K562 (cell line): ENCODE measurements at regions not wholly inside any gene's neighbourhood (a gene's known extent, or its start where the extent isn't known, plus 50 kb on each side); places are given as distances from the start of the nearest gene placed in this dataset.

Experiments used
- ATAC-seq: fragments of 200-7000 bp; cut with Tn5 transposase; 3 replicates; pipeline ENCODE4 v1.9.1; 2020; ENCODE audit warnings: moderate library complexity
- BruUV-seq: library from RNA; stranded (reverse); fragments of 400-500 nt; replicated peaks from 2 replicates; lab custom pipeline; 2021; lab: Mats Ljungman, UMichigan
- CTCF ChIA-PET: fragments of 300-600 bp; formaldehyde crosslinking; extraction: SDS; loops from one replicate; lab custom pipeline; 2021; ENCODE audit warnings: low intra/inter-chr PET ratio; lab: Yijun Ruan, JAX
- POLR2A ChIA-PET: fragments of 300-600, 350-650 bp; sonication (Branson Sonifier 250); formaldehyde crosslinking; extraction: SDS; loops from one replicate; lab custom pipeline; 2021; ENCODE audit warnings: antibody characterized with exemption, inconsistent platforms; lab: Yijun Ruan, JAX
- DNase-seq, 4 experiments: peaks; one replicate each; pipeline versions ENCODE4 v3.0.0 to v3.0.0-alpha.2; 2011 to 2018; ENCODE audit warnings: low spot score in 3 of 4, mixed read lengths in 3 of 4; ENCODE audit errors: extremely low read depth in 1 of 4
- FAIRE-seq: peaks from 2 replicates; lab custom pipeline; 2011; peaks lifted over from hg19 to GRCh38; lab: Jason Lieb, UNC
- H2AFZ ChIP-seq: 2 replicates; pipeline ENCODE4 v1.6.0; 2011; ENCODE audit warnings: low read depth, low read length, control low read depth, inconsistent platforms
- H3K27ac ChIP-seq: fragments of 200-600 bp; 3 replicates; pipeline ENCODE4 v1.8.0; 2011; ENCODE audit warnings: low read depth, mild to moderate bottlenecking, control low read depth, inconsistent platforms, low read length, moderate library complexity, mixed read lengths; ENCODE audit errors: extremely low read depth
- H3K27me3 ChIP-seq, 2 experiments: fragments of 300-600 bp in 1 of 2; 2 replicates in 1 of 2; 3 replicates in 1 of 2; pipeline versions ENCODE4 v1.6.0 to v1.8.0; 2011; ENCODE audit warnings: inconsistent platforms in 2 of 2, low read length in 2 of 2, mild to moderate bottlenecking in 1 of 2, mixed read lengths in 1 of 2, moderate library complexity in 1 of 2; ENCODE audit not compliant: control insufficient read depth in 2 of 2, insufficient read depth in 2 of 2
- H3K36me3 ChIP-seq: fragments of 300-600 bp; 3 replicates; pipeline ENCODE4 v1.8.0; 2011; ENCODE audit warnings: mild to moderate bottlenecking, low read length, inconsistent platforms; ENCODE audit not compliant: control insufficient read depth, insufficient read depth
- H3K4me1 ChIP-seq, 2 experiments: fragments of 200-600 bp in 1 of 2; replicated peaks in 1 of 2; 2 replicates in 1 of 2; 3 replicates in 1 of 2; pipeline versions ENCODE4 v1.5.1 to v1.8.0; 2011; ENCODE audit warnings: inconsistent platforms in 2 of 2, low read length in 2 of 2, mild to moderate bottlenecking in 1 of 2, mixed read lengths in 1 of 2, moderate library complexity in 1 of 2; ENCODE audit not compliant: control insufficient read depth in 2 of 2, insufficient read depth in 2 of 2
- H3K4me2 ChIP-seq: 2 replicates; pipeline ENCODE4 v1.6.1; 2011; ENCODE audit warnings: low read length, control low read depth, inconsistent platforms, mixed read lengths; ENCODE audit not compliant: insufficient read depth
- H3K4me3 ChIP-seq: fragments of 200-600 bp; sonication (generic), shearing (Covaris generic); 2 replicates; pipeline ENCODE4 v1.5.1; 2016; ENCODE audit warnings: control low read depth, inconsistent platforms
- H3K79me2 ChIP-seq: fragments of 200-600 bp; 3 replicates; pipeline ENCODE4 v1.8.0; 2011; ENCODE audit warnings: low read length, inconsistent platforms; ENCODE audit not compliant: control insufficient read depth, insufficient read depth
- H3K9ac ChIP-seq, 2 experiments: 2 replicates each; pipeline versions ENCODE4 v1.6.0 to v1.6.1; 2011; ENCODE audit warnings: low read depth in 2 of 2, low read length in 2 of 2, control low read depth in 1 of 2, inconsistent platforms in 1 of 2, mild to moderate bottlenecking in 1 of 2, mixed read lengths in 1 of 2; ENCODE audit not compliant: insufficient read depth in 1 of 2
- H3K9me1 ChIP-seq: one replicate; pipeline ENCODE4 v1.6.0; 2011; ENCODE audit warnings: inconsistent platforms, mild to moderate bottlenecking, low read length, moderate library complexity; ENCODE audit not compliant: control insufficient read depth, insufficient read depth
- H3K9me3 ChIP-seq: replicated peaks from 2 replicates; pipeline ENCODE4 v1.5.1; 2011; ENCODE audit warnings: low read depth, low read length, inconsistent platforms; ENCODE audit not compliant: control insufficient read depth, insufficient read depth
- H4K20me1 ChIP-seq: replicated peaks from 2 replicates; pipeline ENCODE4 v1.6.1; 2011; ENCODE audit warnings: low read length, inconsistent platforms, mixed read lengths; ENCODE audit not compliant: control insufficient read depth, insufficient read depth
- SIN3A ChIP-seq, 2 experiments: fragments of 150-350 bp in 1 of 2; IDR thresholded peaks; 2 replicates each; pipeline ENCODE4 v1.6.1; 2011 to 2016; ENCODE audit warnings: borderline replicate concordance in 2 of 2, low read depth in 2 of 2, low read length in 2 of 2, mild to moderate bottlenecking in 2 of 2, moderate library complexity in 2 of 2; ENCODE audit not compliant: control insufficient read depth in 1 of 2
- ZNF764 ChIP-seq: fragments of 250-450 bp; sonication (Bioruptor Pico); IDR thresholded peaks from 2 replicates; pipeline ENCODE4 v1.4.0; 2020; ENCODE audit warnings: low read depth, mild to moderate bottlenecking, moderate library complexity
- WGBS: fragments of 100-300 bp; shearing (Covaris generic); methylation state at CpG from one replicate; pipeline ENCODE4 v1.1.6; 2016; ENCODE audit warnings: low coverage, mixed read lengths; ENCODE audit not compliant: insufficient coverage; ENCODE audit errors: missing lambda C conversion rate; 5-methylcytosine and 5-hydroxymethylcytosine counted together
- in situ Hi-C: fragments of 300-500 bp; cut with MboI; formaldehyde crosslinking; loops from 4 replicates; pipeline ENCODE4 v1.15.0; 2018; ENCODE audit warnings: inconsistent platforms, mixed read lengths
- intact Hi-C: fragments of 100-400 bp; cut with micrococcal nuclease; formaldehyde crosslinking; loops from 2 replicates; pipeline ENCODE4 v1.14.2; 2022
- TF ChIP-seq, protein P1 (sequence below): fragments of 250-450 bp; sonication (Bioruptor Pico); IDR thresholded peaks from 2 replicates; pipeline ENCODE4 v1.4.0; 2020; ENCODE audit warnings: mild to moderate bottlenecking, moderate library complexity
- TF ChIP-seq, protein P2 (sequence below): fragments of 450-650 bp; IDR thresholded peaks from 2 replicates; pipeline ENCODE4 v1.6.1; 2016; ENCODE audit warnings: mild to moderate bottlenecking, moderate library complexity
- TF ChIP-seq, protein P3 (sequence below): fragments of 250-450 bp; sonication (Bioruptor Pico); IDR thresholded peaks from 2 replicates; pipeline ENCODE4 v1.5.0; 2020; ENCODE audit warnings: mild to moderate bottlenecking, borderline replicate concordance

DNA sequence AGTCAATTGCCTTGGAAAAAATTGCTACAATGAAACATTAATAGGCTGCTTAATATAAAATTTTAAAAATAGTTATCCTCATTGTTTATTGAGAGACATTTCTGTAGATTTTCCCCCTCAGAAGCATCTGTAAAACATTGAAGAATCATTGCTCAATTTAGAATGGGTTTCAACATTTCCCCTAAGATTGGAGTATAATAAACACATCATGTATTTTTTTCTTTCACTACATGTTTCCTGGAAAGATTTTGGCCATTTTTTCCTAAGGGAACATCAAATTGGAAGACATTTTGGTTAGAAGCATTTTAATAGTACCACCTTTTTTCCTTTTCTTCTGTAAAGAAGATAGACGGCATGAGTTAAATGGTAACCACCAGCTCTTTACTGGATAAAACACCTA lies 443.2 kb upstream of the SPHKAP start:
- CTCF ChIA-PET: no interaction called here
- no peaks in the 10 kb centered on the region for H3K36me3 ChIP-seq
- intact Hi-C loops (no loop called here), in situ Hi-C loops (no loop called here)
- H3K27ac ChIP-seq: no peak overlapping the region
- no peaks in the 10 kb centered on the region for H3K79me2 ChIP-seq
- H3K4me2 ChIP-seq: no peak overlapping the region
- H4K20me1 ChIP-seq: no peaks in the 10 kb centered on the region
- 10% methylated on average over 1 of the region's 1 CpG for WGBS
- H3K4me3 ChIP-seq: no peak overlapping the region
- no peaks in the 10 kb centered on the region for H3K9me3 ChIP-seq
- ATAC-seq: no peak
- no peaks in the 10 kb centered on the region for H3K9me1 ChIP-seq
- H3K9ac ChIP-seq: no peak overlapping the region
- BruUV-seq: no TSS peak
- H3K4me1 ChIP-seq: no peaks in the 10 kb centered on the region
- H3K27me3 ChIP-seq: no peaks in the 10 kb centered on the region
- POLR2A ChIA-PET: no interaction called here
- DNase-seq: no peak
- FAIRE-seq: no peak
- H2AFZ ChIP-seq: no peak overlapping the region
- TF ChIP-seq, protein P1, sequence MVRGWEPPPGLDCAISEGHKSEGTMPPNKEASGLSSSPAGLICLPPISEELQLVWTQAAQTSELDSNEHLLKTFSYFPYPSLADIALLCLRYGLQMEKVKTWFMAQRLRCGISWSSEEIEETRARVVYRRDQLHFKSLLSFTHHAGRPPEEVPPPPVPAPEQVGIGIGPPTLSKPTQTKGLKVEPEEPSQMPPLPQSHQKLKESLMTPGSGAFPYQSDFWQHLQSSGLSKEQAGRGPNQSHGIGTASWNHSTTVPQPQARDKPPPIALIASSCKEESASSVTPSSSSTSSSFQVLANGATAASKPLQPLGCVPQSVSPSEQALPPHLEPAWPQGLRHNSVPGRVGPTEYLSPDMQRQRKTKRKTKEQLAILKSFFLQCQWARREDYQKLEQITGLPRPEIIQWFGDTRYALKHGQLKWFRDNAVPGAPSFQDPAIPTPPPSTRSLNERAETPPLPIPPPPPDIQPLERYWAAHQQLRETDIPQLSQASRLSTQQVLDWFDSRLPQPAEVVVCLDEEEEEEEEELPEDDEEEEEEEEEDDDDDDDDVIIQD: no peak
- TF ChIP-seq SIN3A (IDR thresholded peaks at IDR 0.05; ENCODE audit: borderline replicate concordance in 2 of 2, control insufficient read depth in 1 of 2, low read depth in 2 of 2, low read length in 2 of 2) (no peak), ZNF764 (CRISPR knock-in tag) (no peak)
- TF ChIP-seq, protein P2, sequence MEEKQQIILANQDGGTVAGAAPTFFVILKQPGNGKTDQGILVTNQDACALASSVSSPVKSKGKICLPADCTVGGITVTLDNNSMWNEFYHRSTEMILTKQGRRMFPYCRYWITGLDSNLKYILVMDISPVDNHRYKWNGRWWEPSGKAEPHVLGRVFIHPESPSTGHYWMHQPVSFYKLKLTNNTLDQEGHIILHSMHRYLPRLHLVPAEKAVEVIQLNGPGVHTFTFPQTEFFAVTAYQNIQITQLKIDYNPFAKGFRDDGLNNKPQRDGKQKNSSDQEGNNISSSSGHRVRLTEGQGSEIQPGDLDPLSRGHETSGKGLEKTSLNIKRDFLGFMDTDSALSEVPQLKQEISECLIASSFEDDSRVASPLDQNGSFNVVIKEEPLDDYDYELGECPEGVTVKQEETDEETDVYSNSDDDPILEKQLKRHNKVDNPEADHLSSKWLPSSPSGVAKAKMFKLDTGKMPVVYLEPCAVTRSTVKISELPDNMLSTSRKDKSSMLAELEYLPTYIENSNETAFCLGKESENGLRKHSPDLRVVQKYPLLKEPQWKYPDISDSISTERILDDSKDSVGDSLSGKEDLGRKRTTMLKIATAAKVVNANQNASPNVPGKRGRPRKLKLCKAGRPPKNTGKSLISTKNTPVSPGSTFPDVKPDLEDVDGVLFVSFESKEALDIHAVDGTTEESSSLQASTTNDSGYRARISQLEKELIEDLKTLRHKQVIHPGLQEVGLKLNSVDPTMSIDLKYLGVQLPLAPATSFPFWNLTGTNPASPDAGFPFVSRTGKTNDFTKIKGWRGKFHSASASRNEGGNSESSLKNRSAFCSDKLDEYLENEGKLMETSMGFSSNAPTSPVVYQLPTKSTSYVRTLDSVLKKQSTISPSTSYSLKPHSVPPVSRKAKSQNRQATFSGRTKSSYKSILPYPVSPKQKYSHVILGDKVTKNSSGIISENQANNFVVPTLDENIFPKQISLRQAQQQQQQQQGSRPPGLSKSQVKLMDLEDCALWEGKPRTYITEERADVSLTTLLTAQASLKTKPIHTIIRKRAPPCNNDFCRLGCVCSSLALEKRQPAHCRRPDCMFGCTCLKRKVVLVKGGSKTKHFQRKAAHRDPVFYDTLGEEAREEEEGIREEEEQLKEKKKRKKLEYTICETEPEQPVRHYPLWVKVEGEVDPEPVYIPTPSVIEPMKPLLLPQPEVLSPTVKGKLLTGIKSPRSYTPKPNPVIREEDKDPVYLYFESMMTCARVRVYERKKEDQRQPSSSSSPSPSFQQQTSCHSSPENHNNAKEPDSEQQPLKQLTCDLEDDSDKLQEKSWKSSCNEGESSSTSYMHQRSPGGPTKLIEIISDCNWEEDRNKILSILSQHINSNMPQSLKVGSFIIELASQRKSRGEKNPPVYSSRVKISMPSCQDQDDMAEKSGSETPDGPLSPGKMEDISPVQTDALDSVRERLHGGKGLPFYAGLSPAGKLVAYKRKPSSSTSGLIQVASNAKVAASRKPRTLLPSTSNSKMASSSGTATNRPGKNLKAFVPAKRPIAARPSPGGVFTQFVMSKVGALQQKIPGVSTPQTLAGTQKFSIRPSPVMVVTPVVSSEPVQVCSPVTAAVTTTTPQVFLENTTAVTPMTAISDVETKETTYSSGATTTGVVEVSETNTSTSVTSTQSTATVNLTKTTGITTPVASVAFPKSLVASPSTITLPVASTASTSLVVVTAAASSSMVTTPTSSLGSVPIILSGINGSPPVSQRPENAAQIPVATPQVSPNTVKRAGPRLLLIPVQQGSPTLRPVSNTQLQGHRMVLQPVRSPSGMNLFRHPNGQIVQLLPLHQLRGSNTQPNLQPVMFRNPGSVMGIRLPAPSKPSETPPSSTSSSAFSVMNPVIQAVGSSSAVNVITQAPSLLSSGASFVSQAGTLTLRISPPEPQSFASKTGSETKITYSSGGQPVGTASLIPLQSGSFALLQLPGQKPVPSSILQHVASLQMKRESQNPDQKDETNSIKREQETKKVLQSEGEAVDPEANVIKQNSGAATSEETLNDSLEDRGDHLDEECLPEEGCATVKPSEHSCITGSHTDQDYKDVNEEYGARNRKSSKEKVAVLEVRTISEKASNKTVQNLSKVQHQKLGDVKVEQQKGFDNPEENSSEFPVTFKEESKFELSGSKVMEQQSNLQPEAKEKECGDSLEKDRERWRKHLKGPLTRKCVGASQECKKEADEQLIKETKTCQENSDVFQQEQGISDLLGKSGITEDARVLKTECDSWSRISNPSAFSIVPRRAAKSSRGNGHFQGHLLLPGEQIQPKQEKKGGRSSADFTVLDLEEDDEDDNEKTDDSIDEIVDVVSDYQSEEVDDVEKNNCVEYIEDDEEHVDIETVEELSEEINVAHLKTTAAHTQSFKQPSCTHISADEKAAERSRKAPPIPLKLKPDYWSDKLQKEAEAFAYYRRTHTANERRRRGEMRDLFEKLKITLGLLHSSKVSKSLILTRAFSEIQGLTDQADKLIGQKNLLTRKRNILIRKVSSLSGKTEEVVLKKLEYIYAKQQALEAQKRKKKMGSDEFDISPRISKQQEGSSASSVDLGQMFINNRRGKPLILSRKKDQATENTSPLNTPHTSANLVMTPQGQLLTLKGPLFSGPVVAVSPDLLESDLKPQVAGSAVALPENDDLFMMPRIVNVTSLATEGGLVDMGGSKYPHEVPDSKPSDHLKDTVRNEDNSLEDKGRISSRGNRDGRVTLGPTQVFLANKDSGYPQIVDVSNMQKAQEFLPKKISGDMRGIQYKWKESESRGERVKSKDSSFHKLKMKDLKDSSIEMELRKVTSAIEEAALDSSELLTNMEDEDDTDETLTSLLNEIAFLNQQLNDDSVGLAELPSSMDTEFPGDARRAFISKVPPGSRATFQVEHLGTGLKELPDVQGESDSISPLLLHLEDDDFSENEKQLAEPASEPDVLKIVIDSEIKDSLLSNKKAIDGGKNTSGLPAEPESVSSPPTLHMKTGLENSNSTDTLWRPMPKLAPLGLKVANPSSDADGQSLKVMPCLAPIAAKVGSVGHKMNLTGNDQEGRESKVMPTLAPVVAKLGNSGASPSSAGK: no peak
- TF ChIP-seq, protein P3, sequence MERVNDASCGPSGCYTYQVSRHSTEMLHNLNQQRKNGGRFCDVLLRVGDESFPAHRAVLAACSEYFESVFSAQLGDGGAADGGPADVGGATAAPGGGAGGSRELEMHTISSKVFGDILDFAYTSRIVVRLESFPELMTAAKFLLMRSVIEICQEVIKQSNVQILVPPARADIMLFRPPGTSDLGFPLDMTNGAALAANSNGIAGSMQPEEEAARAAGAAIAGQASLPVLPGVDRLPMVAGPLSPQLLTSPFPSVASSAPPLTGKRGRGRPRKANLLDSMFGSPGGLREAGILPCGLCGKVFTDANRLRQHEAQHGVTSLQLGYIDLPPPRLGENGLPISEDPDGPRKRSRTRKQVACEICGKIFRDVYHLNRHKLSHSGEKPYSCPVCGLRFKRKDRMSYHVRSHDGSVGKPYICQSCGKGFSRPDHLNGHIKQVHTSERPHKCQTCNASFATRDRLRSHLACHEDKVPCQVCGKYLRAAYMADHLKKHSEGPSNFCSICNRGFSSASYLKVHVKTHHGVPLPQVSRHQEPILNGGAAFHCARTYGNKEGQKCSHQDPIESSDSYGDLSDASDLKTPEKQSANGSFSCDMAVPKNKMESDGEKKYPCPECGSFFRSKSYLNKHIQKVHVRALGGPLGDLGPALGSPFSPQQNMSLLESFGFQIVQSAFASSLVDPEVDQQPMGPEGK (CRISPR knock-in tag): no peak
